T-helper 1 cell treated with Interleukin-12 subunit alpha and Interleukin-12 subunit beta and Interleukin-4 antibody, amounts not matched to agents 30 ng/mL and 1 ng/mL, for 36 hours (primary cell): ENCODE measurements at regions not wholly inside any gene's neighbourhood (a gene's known extent, or its start where the extent isn't known, plus 50 kb on each side); places are given as distances from the start of the nearest gene placed in this dataset.

Experiments used
- intact Hi-C: fragments of 100-400 bp; cut with micrococcal nuclease; formaldehyde crosslinking; loops from one replicate; pipeline ENCODE4 v1.15.1; 2024

- intact Hi-C loops = no loop called here
Measured at GRCh38 chr18:59848002-59848401, 51.8 kb upstream of the PMAIP1 start.

DNA sequence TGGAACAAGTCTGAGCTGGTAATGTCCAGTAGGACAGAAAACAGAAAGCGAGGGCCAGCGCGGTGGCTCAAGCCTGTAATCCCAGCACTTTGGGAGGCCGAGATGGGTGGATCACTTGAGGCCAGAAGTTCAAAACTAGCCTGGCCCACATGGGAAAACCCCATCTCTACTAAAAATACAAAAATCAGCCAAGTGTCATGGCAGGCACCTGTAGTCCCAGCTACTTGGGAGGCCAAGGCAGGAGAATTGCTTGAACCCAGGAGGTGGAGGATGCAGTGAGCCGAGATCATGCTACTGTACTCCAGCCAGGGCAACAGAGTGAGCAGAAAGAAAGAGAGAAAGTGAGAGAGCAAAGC is 52.3 kb upstream of the PMAIP1 start:
- intact Hi-C loops = loop anchor here (1.0 kb wide), 3 partner anchors 38 to 60 kb away; partner anchors contain the start of gene PMAIP1

- intact Hi-C loops = loop anchor here (1.0 kb wide), 3 partner anchors 38 to 60 kb away; partner anchors contain the start of gene PMAIP1
Measured at GRCh38 chr18:59846814-59847490, 52.8 kb upstream of the PMAIP1 start.

- intact Hi-C loops = no loop called here
Measured at GRCh38 chr18:59842947-59843346, 56.8 kb upstream of the PMAIP1 start.

GRCh38 chr18:59839931-59840685 is 59.7 kb upstream of the PMAIP1 start:
- intact Hi-C loops = loop anchor here (10.0 kb wide), 1 partner anchor 575 kb away; no protein-coding TSS in a partner anchor

DNA sequence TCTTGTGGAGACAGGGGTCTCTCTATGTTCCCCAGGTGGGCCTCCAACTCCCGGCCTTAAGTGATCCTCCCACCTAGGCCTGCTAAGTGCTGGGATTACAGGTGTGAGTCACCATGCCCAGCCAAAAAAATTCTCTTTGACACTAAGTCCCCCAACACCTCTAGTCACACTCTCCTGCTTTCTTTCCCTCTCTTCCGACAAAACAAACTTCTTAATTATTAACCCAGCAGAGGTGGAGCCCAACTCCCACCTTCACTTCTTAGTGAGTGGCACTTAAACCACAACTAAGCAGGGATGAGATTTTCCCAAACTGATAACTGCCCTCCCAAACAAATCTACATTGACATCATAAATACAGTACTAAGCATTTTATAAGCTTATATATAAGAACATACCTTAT is 60.5 kb upstream of the PMAIP1 start:
- intact Hi-C loops = loop anchor here (10.0 kb wide), 1 partner anchor 576 kb away; no protein-coding TSS in a partner anchor

DNA sequence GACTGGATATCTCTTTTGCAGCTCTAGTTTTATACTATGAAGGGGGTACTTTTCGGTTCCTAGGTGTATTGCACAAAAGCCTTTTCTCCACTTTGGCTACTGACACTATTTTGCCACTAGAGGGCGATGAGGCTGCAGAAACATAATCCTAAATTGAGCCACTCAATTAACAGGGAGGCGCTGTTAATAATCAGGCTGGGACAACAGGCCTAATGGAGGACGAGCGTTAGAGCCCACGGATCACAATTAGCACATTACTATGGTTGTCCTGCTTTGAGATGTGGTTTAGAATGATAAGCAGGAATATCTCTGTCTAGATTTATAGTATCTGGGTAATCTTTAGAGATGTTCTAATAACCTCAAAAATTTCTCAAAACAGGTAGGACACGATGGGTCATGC is 62.2 kb upstream of the PMAIP1 start:
- intact Hi-C loops = loop anchor here (1.0 to 10.0 kb wide), 5 partner anchors 45 to 712 kb away; no protein-coding TSS in a partner anchor

GRCh38 chr18:59835605-59836379 is 64.0 kb upstream of the PMAIP1 start:
- intact Hi-C loops = loop anchor here (10.0 kb wide), 1 partner anchor 579 kb away; no protein-coding TSS in a partner anchor

- intact Hi-C loops = loop anchor here (10.0 kb wide), 1 partner anchor 581 kb away; no protein-coding TSS in a partner anchor
Measured at GRCh38 chr18:59834267-59834666, 65.5 kb upstream of the PMAIP1 start.

DNA sequence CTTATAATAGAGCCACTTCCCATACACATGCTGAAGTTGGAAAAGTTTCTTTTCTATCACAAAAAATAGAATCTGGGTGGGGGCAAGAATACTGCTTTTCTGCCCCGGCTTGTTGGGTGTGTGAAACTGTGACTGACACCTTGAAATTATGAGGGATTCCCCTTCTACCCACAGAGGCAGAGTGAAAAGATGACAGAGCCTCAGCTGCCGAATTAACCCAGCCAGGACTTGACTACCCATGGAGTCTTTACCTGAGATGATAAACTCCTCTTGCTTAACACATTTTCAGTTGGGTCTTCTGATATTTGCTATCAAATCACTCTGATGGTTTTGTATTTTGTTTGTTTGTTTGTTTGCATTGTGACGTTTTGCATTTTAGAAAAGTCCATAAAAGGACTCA is 66.0 kb upstream of the PMAIP1 start:
- intact Hi-C loops = loop anchor here (10.0 kb wide), 1 partner anchor 581 kb away; no protein-coding TSS in a partner anchor

- intact Hi-C loops = loop anchor here (1.0 to 2.0 kb wide), 4 partner anchors 40 to 515 kb away; partner anchors contain the start of gene CCBE1
Measured at GRCh38 chr18:59823596-59824195, 76.1 kb upstream of the PMAIP1 start.

GRCh38 chr18:59822612-59823550 is 76.9 kb upstream of the PMAIP1 start:
- intact Hi-C loops = loop anchor here (1.0 to 2.0 kb wide), 4 partner anchors 40 to 514 kb away; partner anchors contain the start of gene CCBE1

DNA sequence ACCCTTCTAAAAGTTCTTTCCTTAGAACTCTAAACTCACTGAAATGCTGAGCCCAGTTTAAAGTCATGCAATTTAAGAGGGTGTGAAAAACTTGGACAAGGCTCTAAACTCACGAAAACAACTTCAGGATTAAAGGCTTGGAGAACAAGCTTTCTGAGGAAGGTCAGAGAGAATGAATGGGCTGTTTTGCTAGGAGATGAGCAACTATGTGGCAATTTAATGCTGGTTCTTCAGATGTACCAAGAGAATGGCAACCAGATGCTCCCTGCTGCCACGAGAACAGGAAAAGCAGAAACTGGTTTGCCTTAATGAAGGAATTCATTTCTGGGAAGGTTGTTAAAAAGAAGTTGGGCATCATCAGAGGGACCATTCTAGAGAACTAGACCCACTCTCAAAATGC is 77.8 kb upstream of the PMAIP1 start:
- intact Hi-C loops = loop anchor here (2.0 kb wide), 1 partner anchor 513 kb away; no protein-coding TSS in a partner anchor

DNA sequence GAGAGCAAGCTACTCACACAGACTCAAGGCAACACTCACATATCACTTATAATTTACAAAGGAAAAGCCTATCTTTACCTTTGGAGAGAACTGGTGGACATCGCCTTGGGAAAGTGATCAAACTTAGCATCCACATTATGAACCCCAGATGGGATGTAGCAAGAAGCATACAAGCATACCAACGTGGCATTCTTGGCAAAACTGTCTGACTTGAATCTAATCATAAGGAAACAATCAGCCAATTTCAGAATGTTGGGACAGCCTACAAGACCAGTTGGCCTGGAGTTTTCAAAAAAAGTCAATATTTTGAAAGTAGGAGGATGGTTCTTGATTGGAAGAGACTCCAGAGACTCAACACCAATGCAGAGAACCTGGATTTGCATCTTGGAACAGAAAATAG is 79.1 kb upstream of the PMAIP1 start:
- intact Hi-C loops = no loop called here

GRCh38 chr18:59818769-59819168 is 81.0 kb upstream of the PMAIP1 start:
- intact Hi-C loops = no loop called here

DNA sequence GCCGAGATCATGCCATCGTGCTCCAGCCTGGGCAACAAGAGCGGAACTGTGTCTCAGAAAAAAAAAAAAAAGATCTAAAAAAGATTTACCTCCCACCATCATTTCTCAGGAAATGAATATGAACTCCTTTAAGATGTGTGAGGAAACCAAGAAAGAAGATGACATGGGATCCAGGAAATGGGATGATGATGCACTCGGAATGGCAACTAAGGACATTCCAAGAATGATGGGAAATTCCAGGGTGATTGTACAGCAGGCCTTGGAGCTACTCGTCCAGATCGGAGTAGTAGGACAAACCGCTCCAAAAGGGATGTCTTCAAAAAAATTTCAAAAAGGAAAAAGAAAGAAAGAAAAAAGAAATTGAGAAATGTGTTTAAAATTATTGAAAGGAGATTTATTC is 84.9 kb upstream of the PMAIP1 start:
- intact Hi-C loops = no loop called here

DNA sequence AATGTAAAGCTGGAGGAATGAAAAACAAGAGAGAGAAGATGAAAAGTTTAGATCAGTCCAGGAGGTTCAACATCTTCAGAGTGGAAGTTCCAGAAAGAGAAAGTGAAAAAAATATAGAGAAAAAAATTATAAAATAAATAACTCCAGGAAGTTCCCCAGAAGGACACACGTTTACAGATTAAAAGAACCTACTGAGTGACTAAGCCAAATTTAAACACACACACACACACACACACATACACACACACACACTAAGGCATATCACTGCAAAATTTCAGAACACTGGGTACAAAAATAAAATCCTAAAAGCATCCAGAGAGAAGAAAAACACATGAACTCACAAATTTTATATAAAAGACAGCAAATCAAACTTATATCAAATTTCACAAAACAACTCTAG is 85.9 kb upstream of the PMAIP1 start:
- intact Hi-C loops = no loop called here

DNA sequence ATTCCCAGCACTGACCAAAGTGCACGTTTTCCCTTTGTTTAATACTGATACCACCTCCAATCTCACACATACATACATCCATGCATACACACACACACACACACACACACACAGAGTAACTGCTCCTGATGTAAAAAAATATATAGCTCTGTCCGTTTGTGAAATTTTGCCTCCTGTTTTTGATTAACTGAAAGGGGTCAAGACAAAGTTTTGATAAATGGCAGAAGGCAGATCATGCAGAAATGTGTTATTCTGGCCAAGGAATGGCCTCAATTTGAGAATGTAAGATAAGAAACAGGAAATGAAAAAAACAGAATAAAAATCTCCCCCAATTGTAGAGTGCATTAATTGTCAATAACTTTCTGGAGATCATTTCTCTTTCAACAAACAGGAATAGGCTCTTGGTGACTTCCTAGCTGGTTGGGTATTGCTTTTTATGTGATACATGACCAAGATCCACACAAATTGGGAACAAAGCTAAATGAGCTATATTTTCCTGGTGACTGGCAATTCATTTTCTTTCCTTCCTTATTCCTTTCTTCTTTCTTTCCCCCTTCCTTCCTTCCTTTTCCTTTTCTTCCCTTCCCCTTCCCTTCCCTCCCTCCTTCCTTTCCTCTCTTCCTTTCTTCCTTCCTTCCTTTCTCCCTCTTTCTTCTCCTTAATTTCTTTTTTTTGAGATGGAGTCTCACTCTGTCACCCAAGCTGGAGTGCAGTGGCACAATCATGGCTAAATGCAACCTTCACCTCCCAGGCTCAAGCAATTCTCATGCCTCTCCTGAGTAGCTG is 88.9 kb upstream of the PMAIP1 start:
- intact Hi-C loops = no loop called here

GRCh38 chr18:59810183-59810582 is 89.6 kb upstream of the PMAIP1 start:
- intact Hi-C loops = no loop called here
